NCI-H1048 (cell line): ENCODE measurements at regions not wholly inside any gene's neighbourhood (a gene's known extent, or its start where the extent isn't known, plus 50 kb on each side); places are given as distances from the start of the nearest gene placed in this dataset.
"Not testable (repeated sequence)": the region's sequence is repeated elsewhere in the genome, so short reads cannot be mapped to it uniquely, and the experiment has no call there.

Experiments
- DNase-seq: peaks from one replicate; lab custom pipeline; 2025; lab: John Stamatoyannopoulos, UW

GRCh38 chr4:135434936-135435335 lies 1233.3 kb upstream of the PABPC4L start:
- no peak for DNase-seq

DNA sequence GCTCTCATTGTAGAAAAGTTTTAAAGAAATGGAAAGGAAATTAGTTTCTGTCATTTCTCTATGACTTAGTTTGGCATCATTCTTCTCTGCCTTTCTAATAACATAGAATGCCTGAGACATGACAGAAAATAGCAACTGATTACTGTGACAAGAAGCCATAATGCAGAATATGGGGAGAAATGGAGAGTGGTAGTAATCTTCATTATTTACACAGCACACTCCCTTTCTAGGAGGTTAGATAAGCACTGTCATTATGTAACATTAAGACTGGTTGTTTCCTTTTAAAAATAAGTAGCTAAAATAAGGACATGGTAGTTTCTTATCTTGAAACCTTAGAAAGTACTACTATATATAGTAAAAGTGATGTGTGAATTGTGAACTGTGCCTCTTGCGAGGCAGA lies 1227.9 kb upstream of the PABPC4L start:
- no peak for DNase-seq

GRCh38 chr4:135418353-135418752 lies 1216.8 kb upstream of the PABPC4L start:
- DNase-seq = no peak

DNA sequence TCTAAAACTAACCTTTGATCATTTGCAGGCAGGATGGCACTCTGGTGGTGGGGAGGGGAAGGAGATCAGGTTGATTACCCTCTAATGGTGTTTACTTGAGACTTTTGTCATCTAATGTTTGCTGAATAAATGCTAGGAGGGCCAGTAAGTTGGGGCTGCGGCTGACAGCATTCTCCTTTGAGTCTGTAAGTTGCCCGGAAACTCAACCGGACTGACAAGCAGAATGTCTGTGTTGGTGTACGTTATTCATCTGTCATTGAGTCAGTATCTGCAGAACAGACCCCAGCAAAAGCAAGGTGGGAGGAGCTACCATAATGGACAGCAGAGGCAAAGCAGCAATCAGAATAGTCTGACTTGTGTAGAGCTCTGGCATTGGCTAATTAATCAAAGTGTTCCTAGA lies 1210.6 kb upstream of the PABPC4L start:
- DNase-seq = no peak

DNA sequence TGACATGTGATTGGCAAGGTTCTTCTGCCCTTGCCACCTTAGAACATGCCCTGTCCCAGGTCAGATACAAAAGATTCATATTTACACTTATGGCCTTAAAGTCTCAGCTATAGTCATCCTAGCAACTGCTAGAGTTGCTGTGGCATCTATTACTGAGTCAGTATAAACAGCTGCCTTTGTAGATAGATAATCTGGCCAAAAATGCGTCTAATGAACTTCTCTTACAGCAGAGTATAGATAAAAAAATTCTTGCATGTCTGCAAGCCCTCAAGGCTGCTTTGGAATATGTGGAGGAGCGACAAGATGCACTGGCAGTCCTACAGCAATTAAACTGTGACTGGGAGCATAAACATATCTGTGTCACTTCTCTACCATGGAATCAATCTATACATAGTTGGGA lies 1209.7 kb upstream of the PABPC4L start:
- no peak for DNase-seq

- DNase-seq = not testable (repeated sequence)
Observed at GRCh38 chr4:135409261-135409660, 1207.7 kb upstream of the PABPC4L start.

DNA sequence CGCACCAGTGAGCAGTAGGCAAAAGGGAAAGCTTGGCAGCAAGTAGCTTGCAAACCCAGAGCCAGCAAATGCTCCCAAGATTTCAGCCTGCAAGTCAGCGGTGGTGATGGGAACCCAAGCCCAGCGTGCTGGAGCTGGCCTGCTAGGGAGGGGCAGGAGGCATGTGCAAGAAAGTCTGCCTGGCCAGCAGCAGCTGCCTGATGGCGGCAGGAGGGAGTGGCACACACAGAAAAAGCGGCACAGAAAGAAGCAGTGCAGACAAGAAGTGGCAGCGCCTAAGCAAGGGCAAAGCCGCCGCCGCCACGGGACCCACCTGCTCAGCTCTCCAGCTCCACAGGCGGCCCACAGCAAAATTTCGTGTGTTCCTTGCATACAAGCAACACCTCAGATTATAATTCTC lies 1206.5 kb upstream of the PABPC4L start:
- no peak for DNase-seq

GRCh38 chr4:135406597-135406996 lies 1205.0 kb upstream of the PABPC4L start:
- DNase-seq = not testable (repeated sequence)

DNA sequence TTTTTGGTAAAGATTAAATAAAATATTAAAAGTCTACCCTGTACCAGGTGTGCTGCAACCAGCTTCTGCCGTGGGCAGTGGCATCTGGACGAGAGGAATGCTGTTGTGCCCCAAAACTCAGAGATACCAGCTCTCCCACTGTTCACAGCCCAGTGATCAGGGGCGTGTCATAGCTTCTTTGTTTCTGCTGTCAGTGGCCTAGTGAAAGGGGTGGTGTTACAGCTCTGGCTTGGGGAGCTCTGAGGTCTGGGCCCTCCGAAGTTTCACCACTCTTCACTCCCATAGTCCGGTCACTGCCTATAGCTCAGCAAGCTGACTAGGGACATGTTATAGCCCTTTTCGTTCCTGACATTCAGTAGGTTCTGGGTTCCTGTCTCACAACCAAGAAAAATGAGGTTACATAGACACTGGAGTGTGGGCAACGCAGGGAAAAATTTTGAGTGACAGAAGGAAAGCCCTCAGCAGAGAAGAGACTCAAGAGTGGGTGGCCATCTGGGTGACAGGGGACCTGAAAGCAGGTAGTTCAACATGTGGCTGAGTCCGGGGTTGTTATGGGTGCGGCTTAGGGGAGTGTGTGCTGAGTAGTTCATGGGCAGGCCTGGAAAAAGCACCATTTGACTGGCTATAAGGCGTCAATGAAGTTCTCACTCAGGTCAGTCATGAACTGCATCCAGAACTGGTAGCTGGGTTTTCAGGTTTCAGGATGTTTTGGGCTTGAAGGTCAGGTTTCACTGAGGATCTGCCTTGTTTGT lies 1184.4 kb upstream of the PABPC4L start:
- no peak for DNase-seq

DNA sequence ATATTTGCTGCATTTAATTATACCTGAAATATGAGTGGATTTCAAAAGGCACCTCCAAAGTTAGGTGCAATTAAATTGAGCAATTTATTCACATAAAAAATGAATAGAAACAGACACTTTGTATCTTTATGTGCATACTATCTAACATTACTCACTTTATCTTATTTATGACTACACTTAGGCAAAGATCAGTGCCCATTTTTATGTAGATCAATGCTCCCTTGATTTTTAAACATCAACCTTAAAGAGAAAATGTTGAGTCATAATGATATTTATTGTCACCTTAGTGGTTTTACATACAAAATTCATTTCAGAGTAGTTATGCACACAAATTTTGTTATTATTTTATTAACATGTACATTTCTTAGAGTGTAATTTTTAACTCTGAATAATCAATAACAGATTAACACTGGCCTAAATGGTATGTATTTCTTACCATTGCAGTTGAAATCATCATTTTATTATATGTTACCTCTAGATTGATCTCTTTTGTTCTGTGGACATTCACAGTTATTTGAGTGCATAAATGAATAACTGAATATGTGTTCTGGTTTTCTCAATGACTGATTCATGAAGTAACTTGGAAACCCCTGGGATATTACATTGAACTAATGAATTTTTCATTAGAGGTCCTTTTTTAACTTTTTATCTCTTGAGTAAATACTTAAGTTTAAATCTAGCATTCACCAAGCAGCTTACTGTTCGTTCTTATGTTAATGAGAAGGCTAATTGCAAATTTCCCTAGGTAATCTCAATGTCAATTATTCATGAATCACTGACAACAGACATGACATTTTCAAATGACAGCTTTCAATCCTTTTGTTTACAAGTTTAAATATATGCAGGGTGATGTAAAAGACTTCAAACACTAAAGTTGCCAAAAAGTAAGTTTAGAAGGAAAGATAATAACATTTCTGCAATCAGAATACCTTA lies 1182.0 kb upstream of the PABPC4L start:
- DNase-seq = no peak

GRCh38 chr4:135382280-135382959 lies 1180.8 kb upstream of the PABPC4L start:
- no peak for DNase-seq

DNA sequence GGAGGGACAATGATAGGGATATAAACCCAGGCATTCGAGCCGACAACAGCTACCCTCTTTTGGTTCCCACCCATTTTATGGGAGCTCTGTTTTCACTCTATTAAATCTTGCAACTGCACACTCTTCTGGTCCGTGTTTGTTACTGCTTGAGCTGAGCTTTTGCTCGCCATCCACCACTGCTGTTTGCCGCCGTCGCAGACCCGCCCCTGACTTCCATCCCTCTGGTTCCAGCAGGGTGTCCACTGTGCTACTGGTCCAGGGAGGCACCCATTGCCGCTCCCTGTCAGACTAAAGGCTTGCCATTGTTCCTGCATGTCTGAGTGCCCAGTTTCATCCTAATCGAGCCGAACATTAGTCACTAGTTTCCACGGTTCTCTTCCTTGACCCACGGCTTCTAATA lies 1170.5 kb upstream of the PABPC4L start:
- DNase-seq = no peak

DNA sequence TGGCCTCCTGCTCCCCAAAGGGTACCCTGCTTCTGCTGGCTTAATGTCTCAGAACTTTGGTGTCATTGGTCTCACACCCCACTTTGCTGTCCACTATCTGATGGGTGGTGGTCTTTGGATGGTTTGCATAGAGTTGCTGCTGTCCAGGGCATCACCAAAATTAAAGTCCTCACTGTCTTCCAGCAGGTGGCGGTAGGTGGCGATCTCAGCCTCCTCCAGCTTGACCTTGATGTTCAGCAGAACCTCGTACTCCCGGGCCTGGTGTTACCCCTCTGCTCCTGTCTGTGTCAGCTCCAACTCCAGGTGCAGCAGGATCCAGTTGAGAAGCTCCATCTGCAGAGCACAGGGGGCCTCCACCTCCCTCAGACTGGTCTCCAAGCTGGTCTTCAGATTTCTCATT lies 1169.5 kb upstream of the PABPC4L start:
- DNase-seq = no peak

DNA sequence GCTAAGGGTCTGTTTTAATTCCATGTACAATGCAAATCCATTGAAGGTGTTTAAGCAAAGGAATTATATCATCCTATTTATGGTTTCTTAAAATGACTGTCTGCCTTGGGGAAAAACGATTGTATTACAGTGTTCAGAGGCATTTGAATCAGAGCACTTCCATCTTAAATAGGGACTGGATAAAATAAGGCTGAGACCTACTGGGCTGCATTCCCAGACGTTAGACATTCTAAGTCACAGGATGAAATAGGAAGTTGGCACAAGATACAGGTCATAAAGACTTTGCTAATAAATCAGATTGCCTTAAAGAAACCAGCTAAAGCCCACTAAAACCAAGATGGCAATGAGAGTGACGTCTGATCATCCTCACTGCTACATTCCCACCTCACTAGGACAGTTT lies 1167.2 kb upstream of the PABPC4L start:
- no peak for DNase-seq

GRCh38 chr4:135365065-135365464 lies 1163.5 kb upstream of the PABPC4L start:
- DNase-seq = no peak

DNA sequence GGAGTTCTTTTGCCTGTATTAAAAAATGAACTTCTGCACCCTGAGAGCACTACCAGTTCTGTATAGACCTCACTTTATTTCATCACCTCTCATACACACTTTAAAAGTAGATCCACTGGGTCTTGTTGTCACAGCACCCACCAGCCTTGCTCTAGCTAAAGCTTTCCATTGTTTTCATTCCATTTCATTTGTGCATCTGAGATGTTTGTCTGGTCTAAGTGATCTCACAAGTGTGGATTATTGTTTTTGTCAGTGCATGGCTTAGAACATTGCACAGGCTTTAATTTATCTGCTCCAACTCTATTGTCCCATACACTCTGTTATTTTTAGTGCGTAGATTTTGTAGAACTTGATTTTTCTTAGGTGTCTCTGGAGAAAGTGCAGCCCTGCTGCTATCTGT lies 1157.5 kb upstream of the PABPC4L start:
- no peak for DNase-seq

DNA sequence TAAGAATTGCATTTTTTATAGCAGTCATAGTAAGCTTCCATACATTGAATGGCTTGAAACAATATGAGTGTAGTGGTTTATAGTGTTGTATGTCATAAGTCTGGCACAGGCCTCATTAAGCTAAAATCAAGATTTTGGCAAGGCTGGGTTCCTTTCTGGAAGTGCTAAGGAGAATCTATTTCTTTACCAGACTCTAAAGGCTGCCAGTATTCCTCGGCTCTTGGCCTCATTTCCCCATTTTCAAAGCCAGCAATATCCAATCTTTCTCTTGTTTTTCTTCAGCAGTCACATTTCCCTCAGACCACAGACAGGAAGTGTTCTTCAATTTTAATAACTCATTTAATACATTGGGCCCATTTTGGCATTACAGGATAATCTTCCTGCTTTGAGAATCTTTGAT lies 1155.5 kb upstream of the PABPC4L start:
- DNase-seq = no peak

DNA sequence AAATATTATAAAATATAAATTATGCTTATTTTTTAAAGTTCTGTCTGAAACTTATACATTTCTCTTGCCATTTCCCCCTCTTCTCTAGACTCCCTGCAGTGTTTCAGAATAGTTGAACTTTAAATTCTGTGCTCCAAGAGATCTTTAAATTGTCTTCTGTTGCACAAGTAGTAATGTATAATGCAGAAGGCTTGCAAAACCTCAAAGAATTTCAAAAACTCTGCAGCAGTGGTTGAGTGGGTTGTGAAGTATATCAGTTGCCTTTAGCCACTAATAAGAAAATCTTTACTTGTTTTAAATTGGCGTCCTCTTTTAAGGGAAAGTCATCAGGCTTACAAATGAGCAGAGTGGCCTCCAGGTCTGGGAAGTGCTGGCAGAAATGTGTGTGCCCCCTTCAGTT lies 1153.3 kb upstream of the PABPC4L start:
- no peak for DNase-seq

DNA sequence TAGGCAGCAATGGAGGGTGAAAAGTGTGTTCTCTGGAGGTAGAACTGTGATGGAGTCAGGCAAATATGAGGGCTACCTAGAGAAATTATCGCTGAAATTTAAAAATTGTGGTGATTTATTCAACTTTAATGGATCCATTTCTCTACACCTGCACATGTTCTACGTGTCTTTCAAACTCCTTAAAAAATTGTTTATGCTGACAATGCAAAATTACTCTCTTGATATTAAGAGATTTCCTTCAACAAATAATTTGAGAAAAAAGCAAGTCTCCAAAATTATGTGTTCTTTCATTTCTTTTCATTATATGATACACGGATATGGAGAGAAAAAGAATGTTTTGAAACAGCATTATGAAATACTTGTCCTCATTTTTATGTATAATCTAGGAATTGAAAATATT lies 1151.4 kb upstream of the PABPC4L start:
- no peak for DNase-seq

- DNase-seq = no peak
Observed at GRCh38 chr4:135344492-135344891, 1142.9 kb upstream of the PABPC4L start.

DNA sequence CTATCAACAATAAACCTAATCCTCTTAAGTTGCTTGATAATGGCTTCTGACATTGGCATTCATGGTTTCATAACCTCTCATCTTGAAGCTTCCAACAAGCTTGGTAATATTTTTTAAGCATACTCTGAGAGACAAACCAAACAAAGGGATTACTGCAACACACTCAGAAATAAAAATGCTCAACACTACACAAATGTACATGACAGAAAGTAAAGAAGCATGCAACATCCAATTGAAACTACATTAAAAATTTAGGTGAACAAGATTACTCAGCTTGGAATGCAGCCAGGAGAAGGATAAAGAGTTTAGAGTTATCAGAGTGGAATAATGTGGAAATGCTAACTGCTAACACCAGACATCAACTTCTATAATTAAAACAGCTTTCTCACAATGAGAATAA lies 1136.6 kb upstream of the PABPC4L start:
- no peak for DNase-seq

DNA sequence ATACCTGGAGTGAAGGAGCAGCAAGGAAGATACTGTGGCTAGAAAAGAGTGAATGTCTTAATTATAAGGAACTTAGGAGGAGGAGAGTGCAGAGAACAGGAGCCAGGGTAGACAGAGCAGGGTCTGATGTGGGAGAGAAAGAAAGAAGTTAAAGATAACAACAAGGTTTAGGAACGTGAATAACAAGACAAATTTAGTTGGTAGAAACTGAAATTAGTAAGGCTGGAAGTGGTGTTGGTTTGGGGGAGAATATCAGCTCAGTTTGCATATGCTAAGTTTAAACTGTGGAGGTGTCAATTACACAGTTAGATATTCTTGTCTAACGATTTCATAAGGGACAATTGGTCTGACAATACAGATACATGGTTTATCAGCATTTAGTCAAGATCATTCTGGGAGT lies 1123.7 kb upstream of the PABPC4L start:
- DNase-seq = no peak

GRCh38 chr4:135319685-135320084 lies 1118.1 kb upstream of the PABPC4L start:
- no peak for DNase-seq
